ENCODE measurements at regions not wholly inside any gene's neighbourhood (a gene's known extent, or its start where the extent isn't known, plus 50 kb on each side); places are given as distances from the start of the nearest gene placed in this dataset.

GRCh38 chr1:63099188-63099587 is 223.2 kb upstream of the FOXD3 start:
- TF ChIP-seq CTCF (IDR thresholded peaks at IDR 0.05) = no peak
- no peak for TF ChIP-seq POLR2AphosphoS5 (IDR thresholded peaks at IDR 0.05)
- no peak for TF ChIP-seq POLR2A (IDR thresholded peaks at IDR 0.05)

All from prostate gland (tissue), 2 donors.